ENCODE measurements at regions not wholly inside any gene's neighbourhood (a gene's known extent, or its start where the extent isn't known, plus 50 kb on each side); places are given as distances from the start of the nearest gene placed in this dataset.

DNA sequence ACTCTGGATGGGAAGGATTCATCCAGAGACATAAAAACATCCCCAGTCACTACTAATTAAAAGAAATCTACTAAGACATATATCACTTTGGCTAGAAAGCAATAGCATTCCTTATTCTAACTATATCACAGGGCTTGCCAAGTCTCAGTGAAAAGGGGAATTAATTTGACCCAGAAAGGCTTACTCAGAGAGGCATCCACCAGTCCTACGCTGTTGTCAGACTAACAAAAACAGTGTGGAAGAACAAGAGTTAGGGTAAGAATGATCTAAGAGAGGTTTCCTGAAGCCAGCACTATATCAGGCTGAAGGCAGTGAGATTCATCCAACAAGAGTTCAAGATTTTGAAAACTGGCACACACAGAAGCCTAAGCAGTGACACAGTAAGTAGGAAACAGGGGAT is 126.1 kb downstream of the GDAP2 start:
- TF ChIP-seq, protein P1, sequence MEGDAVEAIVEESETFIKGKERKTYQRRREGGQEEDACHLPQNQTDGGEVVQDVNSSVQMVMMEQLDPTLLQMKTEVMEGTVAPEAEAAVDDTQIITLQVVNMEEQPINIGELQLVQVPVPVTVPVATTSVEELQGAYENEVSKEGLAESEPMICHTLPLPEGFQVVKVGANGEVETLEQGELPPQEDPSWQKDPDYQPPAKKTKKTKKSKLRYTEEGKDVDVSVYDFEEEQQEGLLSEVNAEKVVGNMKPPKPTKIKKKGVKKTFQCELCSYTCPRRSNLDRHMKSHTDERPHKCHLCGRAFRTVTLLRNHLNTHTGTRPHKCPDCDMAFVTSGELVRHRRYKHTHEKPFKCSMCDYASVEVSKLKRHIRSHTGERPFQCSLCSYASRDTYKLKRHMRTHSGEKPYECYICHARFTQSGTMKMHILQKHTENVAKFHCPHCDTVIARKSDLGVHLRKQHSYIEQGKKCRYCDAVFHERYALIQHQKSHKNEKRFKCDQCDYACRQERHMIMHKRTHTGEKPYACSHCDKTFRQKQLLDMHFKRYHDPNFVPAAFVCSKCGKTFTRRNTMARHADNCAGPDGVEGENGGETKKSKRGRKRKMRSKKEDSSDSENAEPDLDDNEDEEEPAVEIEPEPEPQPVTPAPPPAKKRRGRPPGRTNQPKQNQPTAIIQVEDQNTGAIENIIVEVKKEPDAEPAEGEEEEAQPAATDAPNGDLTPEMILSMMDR (IDR thresholded peaks at IDR 0.05) = no peak
- no peak for TF ChIP-seq POLR2AphosphoS5 (IDR thresholded peaks at IDR 0.05)
- no peak for TF ChIP-seq POLR2A (IDR thresholded peaks at IDR 0.05)
- no peak for TF ChIP-seq EP300 (IDR thresholded peaks at IDR 0.05; ENCODE audit: low read depth)

Data from transverse colon (tissue), 4 donors.